ENCODE measurements at regions not wholly inside any gene's neighbourhood (a gene's known extent, or its start where the extent isn't known, plus 50 kb on each side); places are given as distances from the start of the nearest gene placed in this dataset.

GRCh38 chr3:178156301-178156700, 379.9 kb upstream of the KCNMB2 start:
- no peak for TF ChIP-seq ATF1 (CRISPR knock-in tag; IDR thresholded peaks at IDR 0.05)
- TF ChIP-seq, protein P1, sequence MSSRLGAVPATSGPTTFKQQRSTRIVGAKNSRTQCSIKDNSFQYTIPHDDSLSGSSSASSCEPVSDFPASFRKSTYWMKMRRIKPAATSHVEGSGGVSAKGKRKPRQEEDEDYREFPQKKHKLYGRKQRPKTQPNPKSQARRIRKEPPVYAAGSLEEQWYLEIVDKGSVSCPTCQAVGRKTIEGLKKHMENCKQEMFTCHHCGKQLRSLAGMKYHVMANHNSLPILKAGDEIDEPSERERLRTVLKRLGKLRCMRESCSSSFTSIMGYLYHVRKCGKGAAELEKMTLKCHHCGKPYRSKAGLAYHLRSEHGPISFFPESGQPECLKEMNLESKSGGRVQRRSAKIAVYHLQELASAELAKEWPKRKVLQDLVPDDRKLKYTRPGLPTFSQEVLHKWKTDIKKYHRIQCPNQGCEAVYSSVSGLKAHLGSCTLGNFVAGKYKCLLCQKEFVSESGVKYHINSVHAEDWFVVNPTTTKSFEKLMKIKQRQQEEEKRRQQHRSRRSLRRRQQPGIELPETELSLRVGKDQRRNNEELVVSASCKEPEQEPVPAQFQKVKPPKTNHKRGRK (CRISPR knock-in tag; IDR thresholded peaks at IDR 0.05; ENCODE audit: borderline replicate concordance) = no peak
- no peak for TF ChIP-seq ZNF219 (CRISPR knock-in tag; IDR thresholded peaks at IDR 0.05; ENCODE audit: borderline replicate concordance)
- TF ChIP-seq JUN (CRISPR knock-in tag; IDR thresholded peaks at IDR 0.05) = no peak
- TF ChIP-seq ELF4 (CRISPR knock-in tag; IDR thresholded peaks at IDR 0.05; ENCODE audit: low read depth) = no peak
- TF ChIP-seq ESRRA (CRISPR knock-in tag; IDR thresholded peaks at IDR 0.05; ENCODE audit: borderline replicate concordance) = no peak
- TF ChIP-seq, protein P2, sequence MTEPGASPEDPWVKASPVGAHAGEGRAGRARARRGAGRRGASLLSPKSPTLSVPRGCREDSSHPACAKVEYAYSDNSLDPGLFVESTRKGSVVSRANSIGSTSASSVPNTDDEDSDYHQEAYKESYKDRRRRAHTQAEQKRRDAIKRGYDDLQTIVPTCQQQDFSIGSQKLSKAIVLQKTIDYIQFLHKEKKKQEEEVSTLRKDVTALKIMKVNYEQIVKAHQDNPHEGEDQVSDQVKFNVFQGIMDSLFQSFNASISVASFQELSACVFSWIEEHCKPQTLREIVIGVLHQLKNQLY (CRISPR knock-in tag; IDR thresholded peaks at IDR 0.05) = no peak
- no peak for TF ChIP-seq ZNF263 (CRISPR knock-in tag; IDR thresholded peaks at IDR 0.05; ENCODE audit: low read depth)
- TF ChIP-seq AFF4 (CRISPR knock-in tag; IDR thresholded peaks at IDR 0.05; ENCODE audit: borderline replicate concordance) = no peak
- TF ChIP-seq ZBTB21 (CRISPR knock-in tag; IDR thresholded peaks at IDR 0.05; ENCODE audit: borderline replicate concordance) = no peak
- TF ChIP-seq USF2 (CRISPR knock-in tag; IDR thresholded peaks at IDR 0.05) = no peak
- no peak for TF ChIP-seq HMGA2 (CRISPR knock-in tag; IDR thresholded peaks at IDR 0.05)
- Mint-ChIP-seq H3K27me3 (ENCODE audit: low read depth) (no peaks in the 10 kb centered on the region), H3K36me3 (no peaks in the 10 kb centered on the region), H3K4me1 (peaks cover 40% of the 10 kb centered on the region), H3K4me3 (no peak overlapping the region), H3K9me3 (no peaks in the 10 kb centered on the region), H3K27ac (no peak overlapping the region)
- DNase-seq (ENCODE audit: low spot score) (no peak), ATAC-seq (no peak)
- ChIA-PET POLR2A (no interaction called here), CTCF (no interaction called here)

GRCh38 chr3:178159691-178160220, 376.5 kb upstream of the KCNMB2 start:
- Mint-ChIP-seq H3K4me3 (no peak overlapping the region), H3K9me3 (peaks cover 10% of the 10 kb centered on the region), H3K27me3 (ENCODE audit: low read depth) (no peaks in the 10 kb centered on the region), H3K36me3 (peaks cover 11% of the 10 kb centered on the region), H3K27ac (peak overlapping the region; percentile 46), H3K4me1 (peaks cover 33% of the 10 kb centered on the region)
- POLR2A ChIA-PET = no interaction called here
- DNase-seq (ENCODE audit: low spot score) (no peak), ATAC-seq (peak; percentile 94)
- CTCF ChIA-PET = no interaction called here
- no peak for TF ChIP-seq E2F1 (CRISPR knock-in tag; IDR thresholded peaks at IDR 0.05)
- no peak for TF ChIP-seq JUN (CRISPR knock-in tag; IDR thresholded peaks at IDR 0.05)
- TF ChIP-seq, protein P3, sequence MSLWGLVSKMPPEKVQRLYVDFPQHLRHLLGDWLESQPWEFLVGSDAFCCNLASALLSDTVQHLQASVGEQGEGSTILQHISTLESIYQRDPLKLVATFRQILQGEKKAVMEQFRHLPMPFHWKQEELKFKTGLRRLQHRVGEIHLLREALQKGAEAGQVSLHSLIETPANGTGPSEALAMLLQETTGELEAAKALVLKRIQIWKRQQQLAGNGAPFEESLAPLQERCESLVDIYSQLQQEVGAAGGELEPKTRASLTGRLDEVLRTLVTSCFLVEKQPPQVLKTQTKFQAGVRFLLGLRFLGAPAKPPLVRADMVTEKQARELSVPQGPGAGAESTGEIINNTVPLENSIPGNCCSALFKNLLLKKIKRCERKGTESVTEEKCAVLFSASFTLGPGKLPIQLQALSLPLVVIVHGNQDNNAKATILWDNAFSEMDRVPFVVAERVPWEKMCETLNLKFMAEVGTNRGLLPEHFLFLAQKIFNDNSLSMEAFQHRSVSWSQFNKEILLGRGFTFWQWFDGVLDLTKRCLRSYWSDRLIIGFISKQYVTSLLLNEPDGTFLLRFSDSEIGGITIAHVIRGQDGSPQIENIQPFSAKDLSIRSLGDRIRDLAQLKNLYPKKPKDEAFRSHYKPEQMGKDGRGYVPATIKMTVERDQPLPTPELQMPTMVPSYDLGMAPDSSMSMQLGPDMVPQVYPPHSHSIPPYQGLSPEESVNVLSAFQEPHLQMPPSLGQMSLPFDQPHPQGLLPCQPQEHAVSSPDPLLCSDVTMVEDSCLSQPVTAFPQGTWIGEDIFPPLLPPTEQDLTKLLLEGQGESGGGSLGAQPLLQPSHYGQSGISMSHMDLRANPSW (CRISPR knock-in tag; conservative IDR thresholded peaks at IDR 0.05; ENCODE audit: low read depth) = no peak
- TF ChIP-seq HMGA2 (CRISPR knock-in tag; IDR thresholded peaks at IDR 0.05) = no peak
- no peak for TF ChIP-seq ZNF317 (CRISPR knock-in tag; IDR thresholded peaks at IDR 0.05; ENCODE audit: borderline replicate concordance, low read depth)
- TF ChIP-seq, protein P4, sequence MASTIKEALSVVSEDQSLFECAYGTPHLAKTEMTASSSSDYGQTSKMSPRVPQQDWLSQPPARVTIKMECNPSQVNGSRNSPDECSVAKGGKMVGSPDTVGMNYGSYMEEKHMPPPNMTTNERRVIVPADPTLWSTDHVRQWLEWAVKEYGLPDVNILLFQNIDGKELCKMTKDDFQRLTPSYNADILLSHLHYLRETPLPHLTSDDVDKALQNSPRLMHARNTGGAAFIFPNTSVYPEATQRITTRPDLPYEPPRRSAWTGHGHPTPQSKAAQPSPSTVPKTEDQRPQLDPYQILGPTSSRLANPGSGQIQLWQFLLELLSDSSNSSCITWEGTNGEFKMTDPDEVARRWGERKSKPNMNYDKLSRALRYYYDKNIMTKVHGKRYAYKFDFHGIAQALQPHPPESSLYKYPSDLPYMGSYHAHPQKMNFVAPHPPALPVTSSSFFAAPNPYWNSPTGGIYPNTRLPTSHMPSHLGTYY (CRISPR knock-in tag; IDR thresholded peaks at IDR 0.05) = no peak
- TF ChIP-seq MXD4 (CRISPR knock-in tag; IDR thresholded peaks at IDR 0.05; ENCODE audit: borderline replicate concordance) = no peak
- TF ChIP-seq NR1H2 (CRISPR knock-in tag; IDR thresholded peaks at IDR 0.05) = no peak
- TF ChIP-seq, protein P2 (CRISPR knock-in tag; IDR thresholded peaks at IDR 0.05) = no peak
